GM13976 (cell line): ENCODE measurements at regions not wholly inside any gene's neighbourhood (a gene's known extent, or its start where the extent isn't known, plus 50 kb on each side); places are given as distances from the start of the nearest gene placed in this dataset.

Source experiments
- DNase-seq: peaks from one replicate; pipeline ENCODE4 v3.0.0; 2012; ENCODE audit warnings: low spot score
- in situ Hi-C: fragments of 300-500 bp; cut with MboI; formaldehyde crosslinking; loops from one replicate; pipeline ENCODE4 v1.12.0; 2022; ENCODE audit warnings: low sequenced_read_pairs, mixed read lengths, inconsistent platforms; ENCODE audit not compliant: unreplicated experiment
- TF ChIP-seq, protein P1 (sequence below): IDR thresholded peaks from 2 replicates; pipeline ENCODE4 v1.5.1; 2012; ENCODE audit warnings: borderline replicate concordance, mild to moderate bottlenecking; ENCODE audit not compliant: insufficient read depth; ENCODE audit errors: extremely low read depth, missing control alignments, control extremely low read depth

GRCh38 chr12:94077209-94077608 lies 71.2 kb upstream of the PLXNC1 start:
- in situ Hi-C loops: loop anchor here (25.0 kb wide), 1 partner anchor 315 kb away; no protein-coding TSS in a partner anchor

DNA sequence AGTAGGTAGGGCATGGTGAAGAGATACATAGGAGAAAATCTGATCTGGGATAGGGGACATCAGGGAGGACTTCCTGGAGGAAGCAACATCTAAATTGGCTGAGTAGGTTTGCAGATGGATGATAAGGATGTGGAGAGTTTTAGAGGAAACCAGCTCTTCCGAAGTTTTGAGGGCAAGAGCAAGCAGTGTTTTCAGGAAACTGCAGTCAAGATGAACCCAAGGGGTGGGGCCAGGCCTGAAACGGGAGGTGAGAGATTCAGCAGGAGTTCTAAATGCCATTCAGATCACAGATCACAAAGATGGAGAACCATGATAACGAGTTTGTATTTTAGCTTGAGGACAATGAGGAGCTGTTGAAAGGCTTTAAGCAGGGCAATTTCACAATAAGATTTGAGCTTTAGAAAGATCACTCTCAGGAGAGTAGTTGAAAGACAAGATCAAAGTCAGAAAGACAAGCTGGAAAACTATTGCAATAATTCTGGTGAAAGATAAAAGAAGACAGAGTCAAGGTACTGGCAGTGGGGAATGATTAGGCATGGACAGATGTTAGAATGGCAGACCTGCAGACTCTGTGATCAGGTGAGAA lies 70.1 kb upstream of the PLXNC1 start:
- DNase-seq: no peak
- in situ Hi-C loops: loop anchor here (25.0 kb wide), 1 partner anchor 316 kb away; no protein-coding TSS in a partner anchor
- TF ChIP-seq, protein P1, sequence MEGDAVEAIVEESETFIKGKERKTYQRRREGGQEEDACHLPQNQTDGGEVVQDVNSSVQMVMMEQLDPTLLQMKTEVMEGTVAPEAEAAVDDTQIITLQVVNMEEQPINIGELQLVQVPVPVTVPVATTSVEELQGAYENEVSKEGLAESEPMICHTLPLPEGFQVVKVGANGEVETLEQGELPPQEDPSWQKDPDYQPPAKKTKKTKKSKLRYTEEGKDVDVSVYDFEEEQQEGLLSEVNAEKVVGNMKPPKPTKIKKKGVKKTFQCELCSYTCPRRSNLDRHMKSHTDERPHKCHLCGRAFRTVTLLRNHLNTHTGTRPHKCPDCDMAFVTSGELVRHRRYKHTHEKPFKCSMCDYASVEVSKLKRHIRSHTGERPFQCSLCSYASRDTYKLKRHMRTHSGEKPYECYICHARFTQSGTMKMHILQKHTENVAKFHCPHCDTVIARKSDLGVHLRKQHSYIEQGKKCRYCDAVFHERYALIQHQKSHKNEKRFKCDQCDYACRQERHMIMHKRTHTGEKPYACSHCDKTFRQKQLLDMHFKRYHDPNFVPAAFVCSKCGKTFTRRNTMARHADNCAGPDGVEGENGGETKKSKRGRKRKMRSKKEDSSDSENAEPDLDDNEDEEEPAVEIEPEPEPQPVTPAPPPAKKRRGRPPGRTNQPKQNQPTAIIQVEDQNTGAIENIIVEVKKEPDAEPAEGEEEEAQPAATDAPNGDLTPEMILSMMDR: no peak

More at GRCh38 chr12:94077209-94077608, 71.2 kb upstream of the PLXNC1 start:
- DNase-seq: no peak
- TF ChIP-seq, protein P1: no peak

- in situ Hi-C loops: loop anchor here (25.0 kb wide), 1 partner anchor 317 kb away; no protein-coding TSS in a partner anchor
- TF ChIP-seq, protein P1: no peak
These were observed 69.5 kb upstream of the PLXNC1 start for GRCh38 chr12:94078736-94079509.

GRCh38 chr12:94079566-94080340 lies 68.6 kb upstream of the PLXNC1 start:
- DNase-seq: no peak
- in situ Hi-C loops: loop anchor here (25.0 kb wide), 1 partner anchor 317 kb away; no protein-coding TSS in a partner anchor

More at GRCh38 chr12:94078736-94079509, 69.5 kb upstream of the PLXNC1 start:
- no peak for DNase-seq

DNA sequence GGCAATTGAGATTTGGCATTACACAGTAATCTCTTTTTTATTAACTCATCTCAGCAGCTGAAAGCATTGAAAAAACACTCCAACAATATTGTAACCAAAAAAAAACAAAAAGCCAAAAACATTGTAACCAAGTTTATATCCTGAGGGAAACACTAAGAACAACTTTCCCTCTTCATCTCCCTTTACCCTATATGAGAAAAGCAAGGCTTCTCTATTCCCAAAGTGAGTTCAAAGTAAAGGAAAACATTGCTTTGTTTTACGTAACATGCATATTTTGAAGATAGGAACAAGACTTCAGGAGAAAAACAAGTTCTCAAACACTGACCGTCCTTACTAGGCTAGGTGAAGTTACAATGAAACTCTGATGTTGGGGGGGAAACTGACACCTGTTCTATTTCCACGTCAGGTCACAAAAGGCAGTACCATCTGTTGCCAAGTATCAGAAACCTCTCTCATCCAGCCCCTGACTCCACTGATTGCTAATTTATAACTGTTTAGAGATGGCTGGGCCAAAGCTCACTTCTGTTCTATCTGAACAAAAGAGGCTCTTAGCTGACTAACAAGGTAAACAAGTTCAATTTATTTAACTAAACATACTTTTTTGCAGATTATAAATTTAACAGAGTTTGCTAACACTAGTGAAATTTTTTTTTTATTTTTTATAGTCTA lies 67.9 kb upstream of the PLXNC1 start:
- in situ Hi-C loops: loop anchor here (25.0 kb wide), 1 partner anchor 318 kb away; no protein-coding TSS in a partner anchor
- DNase-seq: no peak
- TF ChIP-seq, protein P1: no peak

More at GRCh38 chr12:94079566-94080340, 68.6 kb upstream of the PLXNC1 start:
- TF ChIP-seq, protein P1: no peak

- in situ Hi-C loops: loop anchor here (25.0 kb wide), 1 partner anchor 320 kb away; no protein-coding TSS in a partner anchor
- TF ChIP-seq, protein P1: no peak
These were observed 65.7 kb upstream of the PLXNC1 start for GRCh38 chr12:94082690-94083089.

More at GRCh38 chr12:94082690-94083089, 65.7 kb upstream of the PLXNC1 start:
- no peak for DNase-seq
